GM18505 (cell line): ENCODE measurements at regions not wholly inside any gene's neighbourhood (a gene's known extent, or its start where the extent isn't known, plus 50 kb on each side); places are given as distances from the start of the nearest gene placed in this dataset.

ENCODE experiments used
- ATAC-seq: cut with Tn5 transposase; IDR thresholded peaks from one replicate; pipeline ENCODE4 v1.9.1; 2021; ENCODE audit not compliant: unreplicated experiment
- POLR2A ChIP-seq: IDR thresholded peaks from 4 replicates; pipeline ENCODE4 v1.6.1; 2011; ENCODE audit warnings: borderline replicate concordance; ENCODE audit not compliant: insufficient read depth, insufficient read length; ENCODE audit errors: extremely low read depth

GRCh38 chr4:137711502-137711901, 179.2 kb upstream of the PCDH18 start:
- TF ChIP-seq POLR2A, result no peak
- no peak for ATAC-seq

DNA sequence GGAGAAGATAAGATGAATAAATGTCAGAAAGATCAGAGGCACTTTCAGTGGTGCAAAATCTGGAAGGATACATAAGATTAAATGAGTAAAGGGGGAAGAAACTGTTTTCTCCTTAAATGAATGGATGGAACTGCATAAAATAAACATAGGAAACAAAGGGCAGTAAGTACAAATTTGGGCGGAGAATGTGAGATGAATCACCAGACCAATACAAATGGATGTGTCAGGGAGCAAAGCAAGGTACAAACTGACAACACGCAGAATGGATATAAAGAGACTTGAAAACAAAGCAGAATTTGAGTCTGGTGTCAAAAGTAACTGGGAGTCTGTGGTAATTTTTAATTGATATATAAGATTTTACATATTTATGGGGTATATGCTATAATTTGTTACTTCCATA, 175.3 kb upstream of the PCDH18 start:
- TF ChIP-seq POLR2A, result no peak
- ATAC-seq, result no peak

DNA sequence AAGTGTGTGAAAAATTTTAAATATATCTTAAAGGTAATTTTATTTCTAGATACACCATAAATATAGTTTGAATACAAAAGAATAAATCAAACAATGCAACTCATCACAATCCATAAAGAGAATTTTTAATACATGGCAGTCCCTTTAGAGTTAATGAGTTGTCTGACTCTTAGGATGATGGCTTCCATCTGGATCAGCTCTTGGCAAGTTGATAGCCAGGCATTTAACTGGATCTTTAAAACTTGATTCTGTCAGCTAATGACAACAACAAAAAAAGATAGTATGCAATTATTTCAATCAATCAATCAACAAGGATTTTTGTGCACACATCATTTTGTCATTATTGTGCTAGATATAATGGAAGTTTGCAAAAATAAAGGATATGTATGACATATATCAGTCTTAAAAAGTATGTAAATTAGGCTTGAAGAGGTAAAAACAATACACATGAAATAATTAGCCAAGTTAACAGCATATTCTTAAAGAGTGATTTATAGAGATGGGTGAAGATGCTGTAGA, 174.9 kb upstream of the PCDH18 start:
- ATAC-seq, result no peak
- no peak for TF ChIP-seq POLR2A

DNA sequence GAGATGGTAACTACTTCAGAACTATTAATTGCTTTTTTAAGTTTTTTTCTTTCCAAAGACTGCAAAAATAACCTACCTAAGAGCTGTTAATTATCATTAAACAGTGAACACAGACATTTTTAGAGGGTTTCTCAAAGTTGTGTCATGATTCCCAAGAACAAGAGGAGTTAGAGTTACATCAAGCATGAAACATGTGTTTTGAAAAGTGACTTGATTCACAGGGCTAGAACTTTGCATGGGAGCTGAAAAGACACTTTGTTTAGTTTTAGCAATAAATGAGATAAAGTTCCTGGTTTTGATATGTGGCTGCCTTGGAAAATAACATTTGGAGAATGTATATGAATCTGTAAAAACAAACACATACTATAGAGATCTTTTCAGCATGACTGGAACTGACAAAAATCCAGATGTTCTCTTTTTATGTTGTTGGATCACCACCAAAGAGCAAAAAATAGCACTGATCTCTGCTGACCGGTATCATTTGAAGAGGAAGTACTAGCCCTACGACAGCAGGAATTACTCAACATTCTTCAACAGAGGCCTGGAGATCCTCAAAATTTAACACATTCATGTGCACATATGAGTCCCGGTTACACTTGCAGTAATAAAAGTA, 173.0 kb upstream of the PCDH18 start:
- no peak for TF ChIP-seq POLR2A

GRCh38 chr4:137703195-137703594, 170.9 kb upstream of the PCDH18 start:
- no peak for TF ChIP-seq POLR2A
- ATAC-seq, result no peak

More for the DNA sequence above, 173.0 kb upstream of the PCDH18 start:
- ATAC-seq, result no peak

GRCh38 chr4:137702512-137702911, 170.2 kb upstream of the PCDH18 start:
- ATAC-seq, result no peak
- TF ChIP-seq POLR2A, result no peak

DNA sequence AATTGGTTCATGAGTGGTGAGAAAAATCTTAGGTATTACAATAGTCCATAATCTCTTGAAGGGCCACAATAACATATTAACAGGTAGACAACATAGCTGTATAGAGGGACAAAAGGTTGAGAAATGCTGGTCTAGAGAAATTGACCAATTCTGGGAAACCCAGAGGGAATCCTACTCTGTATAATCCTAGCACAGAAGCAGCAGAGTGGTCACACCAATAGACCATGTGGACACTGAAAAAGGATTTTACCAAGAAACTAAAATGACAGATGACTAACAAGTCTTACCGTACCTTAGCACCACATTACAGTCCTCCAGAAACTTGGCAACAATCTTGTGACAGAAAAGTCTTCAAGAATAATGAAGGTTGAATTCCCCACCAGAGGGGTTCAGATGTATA, 169.1 kb upstream of the PCDH18 start:
- no peak for TF ChIP-seq POLR2A
- ATAC-seq, result no peak

DNA sequence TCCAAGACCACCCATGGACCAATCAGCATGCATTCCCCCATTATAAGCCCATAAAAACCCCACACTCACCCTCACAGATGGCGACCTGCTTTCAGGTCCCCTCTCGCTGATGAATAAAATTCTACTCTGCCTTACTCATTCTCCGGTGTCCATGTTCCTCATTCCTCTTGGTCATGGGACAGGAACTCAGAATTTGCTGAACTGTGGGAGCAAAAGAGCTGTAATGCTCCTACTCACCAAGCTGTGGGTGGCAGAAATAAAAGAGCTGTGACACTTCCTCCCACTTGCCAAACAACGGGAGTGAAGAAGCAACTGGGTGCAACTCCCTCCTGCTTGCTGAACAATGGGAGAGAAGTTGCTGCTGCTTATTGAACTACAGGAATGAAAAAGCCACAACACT, 168.5 kb upstream of the PCDH18 start:
- ATAC-seq, result no peak
- no peak for TF ChIP-seq POLR2A

GRCh38 chr4:137700072-137700471, 167.8 kb upstream of the PCDH18 start:
- ATAC-seq, result no peak
- TF ChIP-seq POLR2A, result no peak

- TF ChIP-seq POLR2A, result no peak
- no peak for ATAC-seq
Measured at GRCh38 chr4:137694138-137694537, 161.8 kb upstream of the PCDH18 start.

DNA sequence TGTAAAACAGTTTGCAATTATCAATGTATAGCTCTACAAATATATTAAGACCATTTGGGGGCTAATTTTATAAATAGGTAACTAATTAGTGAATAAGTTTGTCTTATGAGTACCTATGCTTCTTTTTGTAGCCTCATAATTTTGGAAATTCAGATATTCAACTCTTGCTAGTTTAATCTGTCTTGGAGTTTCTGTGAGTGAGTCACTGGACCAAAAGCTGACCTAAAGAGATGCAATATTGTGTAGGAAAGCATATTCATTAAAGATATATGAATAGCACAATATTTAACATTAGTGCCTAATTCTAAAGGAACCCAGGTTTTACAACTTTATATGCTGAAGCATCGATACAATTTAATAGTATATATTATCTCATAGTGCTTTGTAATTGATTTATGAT, 161.3 kb upstream of the PCDH18 start:
- ATAC-seq, result no peak
- no peak for TF ChIP-seq POLR2A

- no peak for ATAC-seq
- no peak for TF ChIP-seq POLR2A
Measured at GRCh38 chr4:137692205-137692604, 159.9 kb upstream of the PCDH18 start.

DNA sequence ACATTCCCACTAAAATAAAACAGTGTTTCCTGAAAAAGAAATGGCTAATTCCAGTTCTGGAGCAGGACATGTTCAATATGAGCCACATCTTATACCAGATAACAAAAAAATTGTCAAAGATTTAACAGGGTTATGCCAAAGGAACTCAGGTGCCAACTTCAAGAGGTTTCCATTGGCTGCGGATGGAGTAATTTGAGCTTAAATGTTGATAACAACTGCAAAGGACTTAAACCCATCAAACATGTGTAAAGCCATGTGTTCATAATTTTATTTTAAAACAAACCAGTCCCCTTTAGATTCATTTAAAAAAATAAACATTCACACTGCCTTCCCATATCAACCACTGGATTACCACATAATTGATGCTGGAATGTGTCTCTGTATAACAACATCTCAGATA, 156.4 kb upstream of the PCDH18 start:
- no peak for TF ChIP-seq POLR2A
- ATAC-seq, result no peak

DNA sequence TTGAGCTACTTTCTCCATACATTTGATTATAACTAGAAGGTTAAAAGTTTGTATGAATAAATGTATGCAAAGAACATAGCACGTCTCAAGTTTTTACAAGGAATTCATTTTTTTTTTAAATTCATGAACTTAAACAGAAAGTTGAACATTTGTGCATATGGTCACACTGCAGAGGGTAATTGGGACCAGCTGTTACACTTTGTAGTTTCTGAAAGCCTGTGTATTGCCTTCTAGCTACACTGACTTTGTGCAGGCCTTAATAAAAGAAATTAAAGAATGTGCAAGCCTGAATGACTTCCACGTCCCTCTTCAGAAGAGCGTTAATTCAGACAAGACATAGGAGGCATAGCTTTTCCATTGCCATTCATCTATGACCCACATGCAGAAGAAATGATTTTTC, 153.1 kb upstream of the PCDH18 start:
- ATAC-seq, result no peak

GRCh38 chr4:137681081-137681480, 148.8 kb upstream of the PCDH18 start:
- TF ChIP-seq POLR2A, result no peak
- no peak for ATAC-seq

More for the DNA sequence above, 153.1 kb upstream of the PCDH18 start:
- no peak for TF ChIP-seq POLR2A
